ENCODE measurements at regions not wholly inside any gene's neighbourhood (a gene's known extent, or its start where the extent isn't known, plus 50 kb on each side); places are given as distances from the start of the nearest gene placed in this dataset.
"Not testable (repeated sequence)": the region's sequence is repeated elsewhere in the genome, so short reads cannot be mapped to it uniquely, and the experiment has no call there.

- TF ChIP-seq CTCF, POLR2AphosphoS5, POLR2A (IDR thresholded peaks at IDR 0.05): not testable (repeated sequence)
Measured at GRCh38 chr2:89960570-89960969, 1269.1 kb downstream of the RPIA start.

All from suprapubic skin (tissue), 4 donors.